ENCODE measurements at regions not wholly inside any gene's neighbourhood (a gene's known extent, or its start where the extent isn't known, plus 50 kb on each side); places are given as distances from the start of the nearest gene placed in this dataset.

- TF ChIP-seq EP300 (IDR thresholded peaks at IDR 0.05; ENCODE audit: borderline replicate concordance) = no peak
- TF ChIP-seq TEAD4 (IDR thresholded peaks at IDR 0.05) = no peak
- no peak for TF ChIP-seq EGR1 (IDR thresholded peaks at IDR 0.05)
- TF ChIP-seq REST (IDR thresholded peaks at IDR 0.05; ENCODE audit: low read depth) = no peak
- no peak for TF ChIP-seq NFIC (IDR thresholded peaks at IDR 0.05)
- no peak for TF ChIP-seq ZBTB7A (IDR thresholded peaks at IDR 0.05; ENCODE audit: low read depth)
- no peak for TF ChIP-seq CEBPB (IDR thresholded peaks at IDR 0.05)
- TF ChIP-seq CREB1 (IDR thresholded peaks at IDR 0.05; ENCODE audit: low read depth) = no peak
- no peak for TF ChIP-seq TAF1 (IDR thresholded peaks at IDR 0.05; ENCODE audit: low read depth)
- no peak for TF ChIP-seq FOXM1 (IDR thresholded peaks at IDR 0.05; ENCODE audit: borderline replicate concordance, low read depth)
- no peak for TF ChIP-seq YY1 (IDR thresholded peaks at IDR 0.05; ENCODE audit: low read depth)
- no peak for TF ChIP-seq TCF12 (IDR thresholded peaks at IDR 0.05; ENCODE audit: low read depth)
- TF ChIP-seq USF1 (IDR thresholded peaks at IDR 0.05) = no peak
- TF ChIP-seq MAX (IDR thresholded peaks at IDR 0.05) = no peak
- TF ChIP-seq RAD21 (IDR thresholded peaks at IDR 0.05; ENCODE audit: low read depth) = no peak
These were observed 76.1 kb upstream of the LIMCH1 start for GRCh38 chr4:41461780-41462307.

- TF ChIP-seq EGR1 (IDR thresholded peaks at IDR 0.05) (no peak), YY1 (IDR thresholded peaks at IDR 0.05; ENCODE audit: low read depth) (no peak), CREB1 (IDR thresholded peaks at IDR 0.05; ENCODE audit: low read depth) (no peak), USF1 (IDR thresholded peaks at IDR 0.05) (no peak), REST (IDR thresholded peaks at IDR 0.05; ENCODE audit: low read depth) (no peak)
These were observed 72.7 kb upstream of the LIMCH1 start for GRCh38 chr4:41465146-41465761.

GRCh38 chr4:41466249-41466648 lies 71.7 kb upstream of the LIMCH1 start:
- TF ChIP-seq FOXM1 (IDR thresholded peaks at IDR 0.05; ENCODE audit: borderline replicate concordance, low read depth) = no peak
- no peak for TF ChIP-seq TEAD4 (IDR thresholded peaks at IDR 0.05)
- no peak for TF ChIP-seq TAF1 (IDR thresholded peaks at IDR 0.05; ENCODE audit: low read depth)
- no peak for TF ChIP-seq MAX (IDR thresholded peaks at IDR 0.05)
- no peak for TF ChIP-seq CEBPB (IDR thresholded peaks at IDR 0.05)

- TF ChIP-seq MAX (IDR thresholded peaks at IDR 0.05) (no peak), EGR1 (IDR thresholded peaks at IDR 0.05) (no peak), FOXM1 (IDR thresholded peaks at IDR 0.05; ENCODE audit: borderline replicate concordance, low read depth) (no peak), CREB1 (IDR thresholded peaks at IDR 0.05; ENCODE audit: low read depth) (no peak), RAD21 (IDR thresholded peaks at IDR 0.05; ENCODE audit: low read depth) (no peak), NFIC (IDR thresholded peaks at IDR 0.05) (no peak), CEBPB (IDR thresholded peaks at IDR 0.05) (no peak), USF1 (IDR thresholded peaks at IDR 0.05) (no peak), TCF12 (IDR thresholded peaks at IDR 0.05; ENCODE audit: low read depth) (no peak), REST (IDR thresholded peaks at IDR 0.05; ENCODE audit: low read depth) (no peak), ZBTB7A (IDR thresholded peaks at IDR 0.05; ENCODE audit: low read depth) (no peak)
These were observed 69.8 kb upstream of the LIMCH1 start for GRCh38 chr4:41468122-41468521.
